ENCODE measurements at regions not wholly inside any gene's neighbourhood (a gene's known extent, or its start where the extent isn't known, plus 50 kb on each side); places are given as distances from the start of the nearest gene placed in this dataset.
"Not testable (repeated sequence)": the region's sequence is repeated elsewhere in the genome, so short reads cannot be mapped to it uniquely, and the experiment has no call there.

DNA sequence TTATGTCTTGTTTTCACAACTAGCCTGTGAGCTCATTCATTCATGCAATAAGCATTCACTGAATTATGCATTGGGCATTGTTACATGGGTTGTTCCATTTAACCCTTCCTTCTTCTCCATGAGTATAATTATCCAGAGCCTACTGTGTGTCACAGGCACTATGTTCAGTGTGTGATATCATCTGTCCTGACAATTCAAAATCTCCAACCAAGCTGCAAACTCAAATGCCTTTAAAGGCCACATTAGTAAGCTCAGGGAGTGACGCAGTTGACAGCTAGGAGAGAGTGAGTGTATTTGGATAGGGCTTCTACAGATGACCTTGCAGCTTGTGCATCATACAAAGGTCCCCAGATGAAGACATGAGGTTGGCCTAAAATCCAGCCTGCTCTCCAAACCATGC is 289.5 kb downstream of the OMA1 start:
- DNase-seq (ENCODE audit: low read depth in 2 of 3, low spot score in 2 of 3): no peak

DNA sequence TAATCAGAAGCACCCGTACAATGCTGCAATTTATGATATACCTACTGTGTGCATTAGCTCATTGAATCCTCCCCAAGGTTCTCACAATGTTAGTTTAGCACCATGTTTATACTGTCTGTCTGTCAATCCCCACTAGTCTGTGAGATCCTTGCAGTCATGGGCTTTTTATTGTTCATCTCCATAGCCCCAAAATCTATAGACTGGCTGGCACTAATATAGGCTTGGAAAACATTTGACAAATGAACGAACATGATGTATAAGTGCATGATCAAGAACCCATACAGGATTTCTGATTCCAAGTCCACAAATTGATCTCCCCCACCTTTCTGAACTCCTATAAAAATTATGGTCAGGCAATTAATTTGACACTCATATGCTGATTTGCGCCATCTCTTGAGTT is 290.0 kb downstream of the OMA1 start:
- no peak for DNase-seq (ENCODE audit: low read depth in 2 of 3, low spot score in 2 of 3)

DNA sequence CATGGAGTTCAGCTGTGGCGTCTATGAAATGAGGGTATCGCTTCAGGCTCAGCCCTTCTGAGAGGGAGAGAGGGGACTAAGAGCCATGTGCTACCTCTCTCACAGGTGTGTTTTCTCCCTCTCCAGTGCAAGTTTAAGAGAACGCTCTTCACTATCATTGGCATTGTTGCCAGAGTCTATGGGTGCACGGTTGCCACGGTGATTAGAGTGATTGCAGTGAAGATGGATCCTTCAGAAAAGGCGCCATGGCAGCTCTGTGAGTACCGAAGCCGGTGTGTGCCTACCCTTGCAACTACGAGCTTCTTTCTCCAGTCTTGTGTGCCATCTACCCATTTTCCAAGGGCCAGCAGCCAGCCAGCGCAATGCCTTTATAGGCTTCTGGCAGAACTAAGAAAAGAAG is 290.5 kb downstream of the OMA1 start:
- no peak for DNase-seq (ENCODE audit: low read depth in 2 of 3, low spot score in 2 of 3)

DNA sequence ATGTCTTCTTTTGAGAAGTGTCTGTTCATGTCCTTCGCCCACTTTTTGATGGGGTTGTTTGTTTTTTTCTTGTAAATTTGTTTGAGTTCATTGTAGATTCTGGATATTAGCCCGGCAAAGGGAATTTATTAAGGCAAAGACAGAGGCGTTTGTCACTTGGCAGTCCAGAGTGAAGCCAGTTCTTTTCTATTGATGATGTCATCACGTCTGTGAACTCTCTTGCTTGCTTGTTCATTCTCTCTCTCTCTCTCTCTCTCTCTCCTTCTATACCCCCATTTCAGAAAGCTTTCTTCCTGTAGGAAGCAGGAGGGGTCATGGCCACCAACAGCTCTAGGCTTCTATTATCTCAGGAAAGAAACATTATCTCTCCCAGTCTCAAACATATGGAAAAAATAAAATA is 291.3 kb downstream of the OMA1 start:
- DNase-seq (ENCODE audit: low read depth in 2 of 3, low spot score in 2 of 3): no peak

DNA sequence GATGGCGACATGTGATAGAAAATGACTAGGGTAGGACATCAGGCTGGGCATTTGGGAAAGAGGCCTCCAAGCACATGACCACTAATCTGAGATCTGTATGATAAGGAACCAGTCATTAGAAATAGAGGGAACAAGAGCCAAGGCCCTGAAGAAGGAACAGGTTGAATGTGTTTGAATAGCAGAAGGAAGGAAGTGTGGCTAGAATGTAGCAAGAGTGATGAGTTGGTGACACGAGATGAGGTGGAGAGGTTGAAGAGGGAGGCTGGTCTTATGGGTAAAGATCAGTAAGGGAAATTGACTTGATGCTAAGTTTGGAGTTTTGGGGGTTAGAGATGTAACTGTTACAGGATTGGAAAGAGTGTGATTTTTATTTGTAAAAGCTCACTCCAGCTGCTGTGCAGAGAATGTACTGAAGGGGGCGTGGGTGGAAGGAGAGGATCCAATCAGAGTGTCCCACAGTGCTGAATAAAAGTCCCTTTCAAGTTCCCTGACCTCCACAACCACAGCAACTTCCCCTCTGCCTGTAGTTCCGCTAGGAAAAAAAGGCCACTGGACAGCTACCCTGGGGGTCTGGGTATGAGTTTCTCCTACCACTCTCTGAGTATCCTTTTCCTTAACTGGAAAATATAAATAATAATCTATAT is 295.0 kb downstream of the OMA1 start:
- DNase-seq (ENCODE audit: low read depth in 2 of 3, low spot score in 2 of 3): peak in 2 of 3 donors; percentile 4 to 36

DNA sequence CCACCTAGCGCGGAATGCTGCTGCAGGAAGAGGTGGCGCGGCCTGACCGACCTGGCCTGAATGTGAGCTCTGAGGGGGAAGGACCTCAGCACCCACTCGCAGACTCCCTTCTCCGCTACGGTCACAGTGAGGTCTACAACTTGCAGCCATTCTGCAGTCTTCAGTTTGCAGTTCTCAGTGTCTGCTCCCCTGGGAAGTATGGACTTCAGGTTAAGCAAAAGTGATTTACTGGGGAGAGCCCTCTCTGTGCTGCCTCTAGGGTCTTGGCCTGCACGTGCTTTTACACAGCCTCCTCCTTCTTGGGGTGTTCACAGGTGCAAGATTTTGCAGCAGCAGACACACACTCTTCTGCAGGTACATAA is 296.0 kb downstream of the OMA1 start:
- DNase-seq (ENCODE audit: low read depth in 2 of 3, low spot score in 2 of 3): no peak

DNA sequence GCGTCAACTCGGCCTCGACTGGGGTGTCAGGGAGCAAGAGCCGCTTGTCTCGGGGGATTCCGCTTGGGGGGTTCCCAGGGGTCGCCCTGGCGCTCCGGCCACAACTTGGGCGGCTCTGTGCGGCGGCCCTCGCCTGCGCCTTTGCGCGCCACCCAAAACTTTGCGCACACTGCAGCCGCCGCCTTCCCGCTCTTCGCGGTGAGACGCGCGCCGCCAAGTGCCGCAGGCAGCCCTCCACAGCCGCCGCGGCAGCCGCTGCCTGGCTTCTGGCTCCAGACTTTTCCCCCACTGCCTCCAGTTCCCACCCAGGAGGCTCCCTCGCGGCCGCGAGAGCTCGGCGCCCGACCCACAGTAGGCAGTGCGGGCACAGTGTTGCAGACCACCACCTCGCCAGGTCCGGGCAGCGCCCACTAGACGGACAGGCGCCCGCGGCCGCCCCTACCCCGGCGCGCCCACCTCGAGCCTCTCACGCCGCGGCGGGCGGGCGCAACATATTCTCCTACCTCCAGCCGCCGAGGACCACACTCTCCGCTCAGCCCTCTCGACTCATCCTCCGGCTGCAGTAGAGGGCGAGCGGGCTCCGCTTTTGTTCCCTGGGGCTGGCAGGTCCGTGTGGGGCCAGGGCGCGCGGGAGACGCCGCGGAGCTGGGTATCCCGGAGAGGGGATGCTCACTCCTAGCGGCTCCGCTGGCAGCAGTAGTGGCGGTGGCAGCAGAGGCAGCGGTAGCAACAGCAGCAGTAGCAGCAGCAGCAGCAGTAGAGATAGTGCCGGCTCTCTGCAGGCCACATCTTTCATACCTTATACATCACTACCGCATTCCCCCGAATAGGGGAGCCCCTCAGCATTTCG is 296.6 kb downstream of the OMA1 start:
- peak in 2 of 3 donors; percentile 17 to 36 for DNase-seq (ENCODE audit: low read depth in 2 of 3, low spot score in 2 of 3)

DNA sequence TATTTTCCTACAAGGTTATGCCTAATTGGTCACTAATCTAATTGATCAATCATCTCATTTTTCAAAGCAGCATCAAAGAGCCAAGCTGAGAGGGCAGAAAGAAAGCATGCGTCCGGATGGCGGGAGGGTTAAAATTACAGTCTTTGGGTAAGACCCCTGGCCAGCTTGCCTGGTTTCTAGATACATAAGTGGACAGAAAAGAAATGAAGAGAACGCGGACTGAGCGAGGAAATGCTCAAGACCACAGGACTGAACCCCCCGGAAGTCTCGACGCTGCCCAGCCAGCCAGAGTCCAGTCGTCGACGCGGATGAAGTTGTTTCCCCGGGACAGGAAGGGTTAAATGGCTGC is 297.2 kb downstream of the OMA1 start:
- DNase-seq (ENCODE audit: low read depth in 2 of 3, low spot score in 2 of 3): no peak

DNA sequence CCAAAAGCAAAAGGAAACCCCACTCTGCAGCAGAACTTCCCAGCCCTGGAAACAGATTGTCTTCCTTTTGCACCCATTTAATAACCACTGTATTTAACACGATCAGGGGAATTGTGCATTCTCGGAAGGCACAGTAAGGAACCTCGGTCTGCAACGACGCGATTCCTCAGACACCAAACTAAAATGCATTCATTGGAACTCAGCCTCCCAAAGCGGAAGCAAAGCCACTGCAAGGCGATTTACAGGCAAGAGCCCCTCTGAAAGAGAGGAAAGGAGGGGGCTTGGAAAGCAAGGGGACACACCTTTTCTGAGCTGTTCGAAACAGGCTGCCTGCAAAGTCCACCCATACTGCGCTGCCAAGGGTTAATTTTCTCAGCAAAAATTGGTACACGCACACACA is 297.7 kb downstream of the OMA1 start:
- DNase-seq (ENCODE audit: low read depth in 2 of 3, low spot score in 2 of 3): peak in 1 of 3 donors; percentile 6

DNA sequence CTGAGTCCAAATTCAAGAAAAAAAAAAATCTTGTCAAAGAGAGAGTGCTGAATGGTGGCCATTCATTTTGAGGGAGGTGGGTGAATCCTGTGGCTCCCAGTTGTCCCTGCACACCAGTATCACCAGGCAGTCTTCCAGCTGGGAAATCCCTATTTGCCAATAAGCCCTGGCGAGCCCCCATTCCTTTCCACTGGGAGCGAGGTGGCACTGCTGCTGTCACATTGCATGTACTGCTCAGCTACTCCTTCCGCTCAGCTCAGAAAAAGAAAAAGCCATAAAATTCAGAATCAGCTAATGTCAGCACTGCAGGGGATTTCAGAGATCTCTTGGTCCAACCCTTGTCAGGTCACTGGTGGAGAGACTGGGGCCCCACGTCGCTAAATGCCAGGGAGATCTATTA is 298.5 kb downstream of the OMA1 start:
- no peak for DNase-seq (ENCODE audit: low read depth in 2 of 3, low spot score in 2 of 3)

DNA sequence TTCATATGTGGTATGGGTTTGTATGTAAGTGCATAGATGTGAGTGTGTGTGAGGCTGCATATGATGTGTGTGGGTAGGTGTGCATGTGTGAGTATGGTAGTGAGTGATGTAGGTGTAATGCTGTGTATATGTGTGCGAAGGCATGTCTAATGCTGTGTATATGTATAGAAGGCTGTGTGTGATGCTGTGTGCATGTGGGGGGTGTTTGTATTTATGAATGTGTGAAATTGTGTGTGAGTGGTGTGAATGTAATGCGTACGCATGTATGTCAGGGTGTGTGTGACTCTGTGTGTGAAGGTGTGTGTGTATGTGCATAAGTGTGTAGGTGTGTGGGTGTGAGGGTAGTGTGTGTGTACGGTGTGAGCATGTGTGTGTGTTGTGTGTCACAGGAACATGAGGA is 300.0 kb downstream of the OMA1 start:
- DNase-seq (ENCODE audit: low read depth in 2 of 3, low spot score in 2 of 3): no peak

DNA sequence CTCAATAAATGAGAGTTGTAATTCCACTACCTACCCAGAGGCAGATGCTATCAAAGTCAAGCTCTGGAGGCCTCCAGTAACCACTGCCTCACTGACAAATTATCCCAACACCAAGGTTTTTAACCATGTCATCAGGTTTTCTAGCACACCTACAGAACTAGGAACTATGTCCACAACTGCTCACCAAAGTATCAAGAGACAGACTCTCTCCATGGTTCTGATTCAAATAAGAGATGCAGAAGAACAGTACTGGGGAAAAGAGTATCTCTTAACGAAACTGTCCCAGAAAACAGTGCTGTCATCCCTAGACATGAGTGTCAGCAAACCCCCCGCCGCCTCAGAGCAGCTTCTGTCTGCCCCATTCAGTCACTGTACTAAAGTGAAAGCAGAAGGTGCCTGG is 301.7 kb downstream of the OMA1 start:
- no peak for DNase-seq (ENCODE audit: low read depth in 2 of 3, low spot score in 2 of 3)

DNA sequence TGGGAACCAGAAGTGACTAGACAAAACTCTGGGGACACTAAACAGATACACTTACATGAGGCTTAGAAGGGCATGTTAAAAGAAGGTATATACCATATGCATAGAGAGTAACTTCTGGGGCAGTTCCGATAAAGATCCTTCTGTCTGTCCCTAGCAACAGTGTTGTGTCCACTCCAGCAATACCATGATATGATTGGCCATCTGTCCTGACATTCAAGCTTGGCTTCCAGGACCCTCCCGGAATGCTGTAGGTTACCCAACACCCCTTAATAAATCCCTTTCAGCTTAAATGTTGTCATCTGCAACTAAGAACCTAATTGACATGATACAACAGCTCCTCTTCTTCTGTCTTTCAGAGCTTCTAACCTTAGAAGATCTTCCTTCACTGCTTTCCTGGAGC is 307.7 kb downstream of the OMA1 start:
- no peak for DNase-seq (ENCODE audit: low read depth in 2 of 3, low spot score in 2 of 3)

DNA sequence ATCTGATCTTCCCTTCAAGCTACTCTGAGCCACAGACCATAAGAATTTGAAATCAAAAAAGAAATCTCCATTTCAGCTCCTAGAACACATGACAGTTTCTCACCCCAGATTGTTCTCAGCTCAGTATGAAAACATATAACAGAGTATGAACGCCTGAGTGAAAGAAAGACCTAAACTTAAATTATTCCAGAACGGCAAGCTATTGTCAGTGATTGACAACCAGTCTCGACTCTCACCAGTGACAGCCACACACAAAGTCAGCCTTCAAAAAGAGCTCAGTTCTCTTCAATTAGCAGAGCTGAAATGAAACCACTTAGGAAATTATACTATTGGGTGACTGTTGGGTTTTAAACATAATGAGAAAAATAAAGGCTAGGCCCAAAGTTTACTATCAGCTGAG is 312.8 kb downstream of the OMA1 start:
- no peak for DNase-seq (ENCODE audit: low read depth in 2 of 3, low spot score in 2 of 3)

DNA sequence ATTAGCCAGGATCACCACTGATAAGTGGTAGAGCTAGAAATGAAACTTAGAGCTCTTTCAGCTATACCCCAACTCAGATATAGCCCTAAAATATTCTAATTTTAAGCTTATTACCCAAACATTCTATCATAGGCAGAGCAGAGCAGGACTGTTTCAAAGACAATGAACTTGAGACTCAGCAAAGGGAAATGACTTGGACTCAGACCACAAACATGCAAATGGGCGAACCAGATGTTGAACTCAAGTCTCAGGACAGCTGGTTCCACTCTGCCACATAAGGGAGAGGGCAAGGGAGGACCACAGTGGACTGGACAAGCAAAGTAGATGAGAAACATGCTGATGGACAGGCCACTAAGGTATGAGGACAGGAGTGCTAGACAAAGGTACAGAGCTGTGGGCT is 315.3 kb downstream of the OMA1 start:
- no peak for DNase-seq (ENCODE audit: low read depth in 2 of 3, low spot score in 2 of 3)

DNA sequence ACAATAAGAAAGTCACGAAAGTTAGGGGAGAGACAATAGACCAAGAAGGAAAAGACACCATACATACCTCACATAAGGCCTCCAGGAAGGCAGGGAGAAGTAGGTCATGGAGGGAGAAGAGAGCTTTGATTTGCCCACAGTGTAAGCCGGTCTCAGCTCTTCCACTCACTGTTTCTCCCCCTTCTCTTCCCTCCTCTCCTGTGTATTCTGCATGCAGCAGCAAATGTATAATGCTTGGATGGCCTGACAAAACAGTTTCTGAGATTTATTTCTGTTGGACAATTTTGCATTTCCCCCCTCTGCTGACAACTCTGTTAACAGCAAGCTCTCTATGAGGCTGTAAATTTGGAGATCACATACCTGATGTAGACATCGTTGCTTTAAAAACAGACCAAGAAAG is 318.9 kb downstream of the OMA1 start:
- no peak for DNase-seq (ENCODE audit: low read depth in 2 of 3, low spot score in 2 of 3)

DNA sequence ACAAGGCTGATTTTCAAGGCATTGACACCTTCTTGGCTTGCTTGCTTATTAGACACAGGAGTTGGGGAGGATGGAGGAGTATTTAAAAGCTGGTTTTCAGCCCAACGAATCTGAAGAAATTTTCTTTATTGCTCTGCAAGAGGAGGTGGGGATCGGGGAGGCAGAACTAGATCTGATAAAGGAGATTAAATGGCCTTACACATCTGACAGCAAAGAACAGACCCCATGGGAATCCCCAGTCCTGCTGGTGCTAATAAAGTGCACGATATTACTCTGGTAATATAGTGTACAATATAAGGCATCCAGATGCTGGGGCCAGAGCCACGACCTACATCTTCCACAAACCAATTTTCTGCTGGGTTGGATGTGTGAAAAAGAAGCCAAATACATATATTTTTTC is 323.0 kb downstream of the OMA1 start:
- no peak for DNase-seq (ENCODE audit: low read depth in 2 of 3, low spot score in 2 of 3)

DNA sequence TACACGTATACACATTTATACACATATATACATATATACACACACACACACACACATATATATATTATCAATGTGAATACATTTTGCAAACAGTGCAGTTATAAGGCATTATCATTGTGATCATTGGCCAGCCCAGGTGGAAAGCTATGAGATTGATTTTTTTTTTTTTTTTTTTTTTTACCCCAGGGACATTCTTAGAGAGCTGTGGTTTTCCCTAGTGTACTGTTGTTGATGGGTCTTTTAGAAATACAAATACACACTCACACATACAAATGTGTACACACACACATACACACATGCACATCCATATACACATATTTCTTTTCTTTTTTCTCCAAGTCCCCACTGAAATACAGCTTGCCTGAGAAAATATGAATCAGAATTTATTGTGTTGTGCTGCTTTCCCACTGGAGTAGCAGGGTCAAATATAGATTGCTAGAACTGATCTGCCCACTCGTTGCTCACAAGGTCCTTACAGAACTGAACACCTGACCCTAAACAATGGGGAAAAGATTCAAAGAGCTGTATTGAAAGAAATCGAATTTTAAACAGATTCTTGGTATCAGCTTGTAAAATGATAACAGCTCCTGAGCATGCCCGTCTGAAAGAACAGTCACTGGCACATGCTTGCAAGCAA is 325.6 kb downstream of the OMA1 start:
- DNase-seq (ENCODE audit: low read depth in 2 of 3, low spot score in 2 of 3): no peak

DNA sequence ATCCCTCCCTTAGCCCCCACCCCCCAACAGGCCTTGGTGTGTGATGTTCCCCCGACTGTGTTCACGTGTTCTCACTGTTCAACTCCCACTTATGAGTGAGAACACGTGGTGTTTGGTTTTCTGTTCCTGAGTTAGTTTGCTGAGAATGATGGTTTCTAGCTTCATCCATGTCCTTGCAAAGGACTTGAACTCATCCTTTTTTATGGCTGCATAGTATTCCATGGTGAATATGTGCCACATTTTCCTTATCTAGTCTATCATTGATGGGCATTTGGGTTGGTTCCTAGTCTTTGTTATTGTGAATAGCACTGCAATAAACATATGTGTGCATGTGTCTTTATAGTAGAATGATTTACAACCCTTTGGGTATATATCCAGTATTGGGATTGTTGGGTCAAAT is 330.4 kb downstream of the OMA1 start:
- not testable (repeated sequence) for DNase-seq (ENCODE audit: low read depth in 2 of 3, low spot score in 2 of 3)

DNA sequence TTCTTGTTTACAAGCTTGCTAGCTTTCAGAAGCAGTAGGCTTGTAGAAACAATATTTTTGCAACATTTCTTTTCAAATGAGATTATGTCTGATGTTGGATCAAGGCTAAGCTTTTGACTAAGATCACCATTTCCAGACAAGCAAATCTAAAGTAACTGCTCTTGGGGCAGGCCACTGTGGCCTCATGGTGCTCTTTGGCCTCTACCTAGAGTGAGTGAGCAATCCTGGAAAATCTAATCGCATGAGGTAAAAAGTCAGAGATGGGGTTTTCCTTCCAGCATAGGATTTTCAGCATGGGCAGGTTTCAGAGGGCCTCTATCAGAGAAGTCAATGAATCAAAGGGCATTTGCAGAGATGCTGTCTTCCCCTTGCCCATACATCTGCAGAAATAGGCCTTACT is 331.9 kb downstream of the OMA1 start:
- no peak for DNase-seq (ENCODE audit: low read depth in 2 of 3, low spot score in 2 of 3)

DNA sequence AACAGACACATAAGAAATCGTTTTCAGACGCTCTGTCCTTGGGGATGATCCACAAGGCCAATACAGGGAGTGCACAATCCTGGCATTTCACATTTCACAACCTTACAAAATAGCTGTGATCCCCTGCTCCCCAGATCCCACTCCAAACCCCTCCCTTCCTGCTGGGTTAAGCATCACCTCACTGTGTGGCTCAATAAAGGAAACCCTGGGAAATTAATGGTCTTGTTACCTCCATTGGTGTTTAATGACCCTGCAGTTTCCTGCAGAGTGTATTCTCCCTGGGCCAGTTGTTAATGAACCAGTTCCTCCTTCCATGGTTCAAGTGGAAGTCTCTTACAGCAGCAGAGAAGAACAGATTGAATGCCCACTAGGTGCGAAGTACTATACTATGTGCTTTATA is 334.7 kb downstream of the OMA1 start:
- no peak for DNase-seq (ENCODE audit: low read depth in 2 of 3, low spot score in 2 of 3)

DNA sequence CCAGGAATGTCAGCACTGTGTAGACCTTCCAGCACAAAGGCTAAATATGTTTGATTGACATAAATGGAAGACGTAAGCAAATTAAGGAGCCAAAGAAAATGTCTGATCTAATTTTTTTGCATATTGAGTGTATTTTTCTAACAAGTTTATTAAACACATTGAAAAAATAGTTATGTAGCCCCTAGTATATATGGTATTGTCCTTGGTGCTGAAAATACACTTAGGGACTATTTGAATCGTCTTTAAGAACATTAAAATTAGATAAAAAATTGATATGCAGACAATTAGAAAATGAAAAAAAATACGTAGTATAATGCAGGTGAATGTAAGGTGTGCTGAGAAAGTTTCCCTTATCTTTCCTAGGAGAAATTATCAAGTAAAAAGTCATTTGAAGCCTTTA is 337.0 kb downstream of the OMA1 start:
- DNase-seq (ENCODE audit: low read depth in 2 of 3, low spot score in 2 of 3): no peak

Data from hematopoietic multipotent progenitor cell (in vitro differentiated cells).